Hippocampal formation (tissue), 2 donors: ENCODE measurements at regions not wholly inside any gene's neighbourhood (a gene's known extent, or its start where the extent isn't known, plus 50 kb on each side); places are given as distances from the start of the nearest gene placed in this dataset.

ENCODE experiments used
- DNase-seq, 2 donors: peaks; one replicate each; lab custom pipeline; 2025; lab: John Stamatoyannopoulos, UW

DNA sequence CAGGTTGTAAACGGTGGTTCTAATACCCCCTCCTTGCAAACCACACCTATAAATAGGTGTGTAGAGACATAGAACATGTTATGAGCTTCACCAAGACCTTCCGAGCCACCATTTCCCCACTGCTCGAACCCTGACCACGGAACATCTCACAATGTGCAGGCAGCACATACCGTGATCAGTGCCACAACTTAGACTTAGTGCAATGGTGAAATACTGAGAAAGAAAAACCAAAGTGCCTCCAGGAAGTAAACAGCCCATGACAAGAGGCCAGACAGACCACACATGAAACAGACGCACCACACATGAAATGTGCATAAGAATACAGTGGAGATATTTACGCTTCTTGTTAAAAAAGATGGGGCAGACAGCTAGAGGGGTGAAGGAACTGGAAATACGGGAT, 166.9 kb upstream of the CCND2 start:
- DNase-seq: no peak

DNA sequence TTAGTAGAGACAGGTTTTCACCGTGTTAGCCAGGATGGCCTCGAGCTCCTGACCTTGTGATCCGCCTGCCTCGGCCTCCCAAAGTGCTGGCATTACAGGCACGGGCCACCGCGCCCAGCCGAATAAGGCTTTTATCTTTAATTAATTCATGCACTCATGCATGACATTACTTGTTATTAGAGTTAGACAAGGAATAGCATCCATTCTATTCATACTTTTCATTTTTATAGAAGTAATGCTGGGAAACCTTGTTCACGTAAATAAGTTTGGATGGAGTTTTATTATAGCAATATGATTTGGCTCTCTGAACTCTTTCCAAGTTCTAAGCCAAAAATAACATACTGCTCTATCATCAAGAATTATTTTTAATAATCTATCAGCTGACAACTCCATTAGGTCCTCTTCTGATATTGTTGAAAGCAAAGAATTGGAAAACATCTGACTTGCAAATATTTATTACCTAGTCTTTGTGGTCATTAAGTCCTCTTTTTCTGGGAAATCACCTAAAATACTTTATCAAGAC, 168.8 kb upstream of the CCND2 start:
- DNase-seq: no peak

DNA sequence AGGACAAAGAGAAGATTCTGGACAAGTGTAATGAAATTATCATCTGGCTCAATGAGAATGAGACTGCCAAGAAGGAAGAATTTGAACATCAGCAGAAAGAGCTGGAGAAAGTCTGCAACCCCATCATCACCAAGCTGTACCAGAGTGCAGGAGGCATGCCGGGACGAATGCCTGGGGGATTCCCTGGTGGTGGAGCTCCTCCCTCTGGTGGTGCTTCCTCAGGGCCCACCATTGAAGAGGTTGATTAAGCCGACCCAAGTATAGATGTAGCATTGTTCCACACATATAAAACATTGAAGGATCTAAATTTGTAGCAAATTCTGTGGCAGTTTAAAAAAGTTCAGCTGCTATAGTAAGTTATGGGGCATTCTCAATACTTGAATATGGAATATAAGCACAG, 174.3 kb upstream of the CCND2 start:
- DNase-seq: no peak

DNA sequence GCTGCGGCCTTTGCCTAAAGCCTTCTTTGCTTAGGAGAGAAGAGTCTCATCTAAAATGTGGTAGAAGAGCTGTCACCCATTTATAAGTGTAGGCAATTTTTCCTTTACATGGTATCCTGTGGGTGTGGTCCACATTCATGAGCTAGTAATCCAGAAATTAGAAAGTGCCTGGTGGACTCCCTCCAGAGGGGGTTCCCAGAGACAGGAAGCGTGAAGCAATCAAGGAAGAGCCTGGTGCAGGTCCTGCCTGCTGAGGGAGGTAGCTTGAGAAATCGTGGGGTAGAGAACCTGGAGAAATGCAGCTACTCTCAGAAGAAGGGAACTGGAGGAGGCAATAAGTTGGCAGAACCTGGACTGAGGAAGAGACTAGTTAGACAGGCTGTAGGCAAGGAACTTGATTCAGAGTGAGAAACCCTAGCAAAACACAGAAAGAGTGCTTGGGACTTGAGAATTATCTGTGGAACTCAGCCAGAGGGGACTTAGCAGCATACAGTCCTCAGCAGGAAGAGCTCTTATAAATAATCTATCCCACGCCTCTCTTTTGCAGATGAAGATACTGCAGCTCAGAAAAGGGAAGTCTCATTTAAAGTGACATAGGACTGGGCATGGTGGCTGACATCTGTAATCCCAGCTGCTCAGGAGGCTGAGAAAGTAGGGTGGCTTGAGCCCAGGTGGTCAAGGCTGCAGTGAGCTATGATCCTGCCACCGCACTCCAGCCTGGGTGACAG, 182.4 kb upstream of the CCND2 start:
- no peak for DNase-seq

DNA sequence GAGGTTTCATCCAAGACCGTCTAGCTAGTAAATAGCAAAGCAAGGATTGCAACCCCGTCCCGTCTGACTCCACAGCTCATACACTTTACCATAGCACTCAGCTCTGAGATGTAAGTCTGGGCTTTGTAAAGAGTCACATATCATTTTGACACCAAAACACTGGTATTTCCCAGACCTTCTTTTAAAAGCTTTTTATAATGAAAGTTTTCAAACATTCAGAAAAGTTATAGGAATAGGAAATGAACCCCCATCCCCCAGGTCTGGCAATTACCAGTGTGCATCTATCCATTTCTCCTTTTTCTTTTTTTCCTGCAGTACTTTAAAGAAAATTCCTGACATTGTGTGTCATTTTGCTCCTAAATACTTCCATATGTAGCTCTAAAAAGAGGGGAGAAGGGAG, 183.6 kb upstream of the CCND2 start:
- DNase-seq: no peak

DNA sequence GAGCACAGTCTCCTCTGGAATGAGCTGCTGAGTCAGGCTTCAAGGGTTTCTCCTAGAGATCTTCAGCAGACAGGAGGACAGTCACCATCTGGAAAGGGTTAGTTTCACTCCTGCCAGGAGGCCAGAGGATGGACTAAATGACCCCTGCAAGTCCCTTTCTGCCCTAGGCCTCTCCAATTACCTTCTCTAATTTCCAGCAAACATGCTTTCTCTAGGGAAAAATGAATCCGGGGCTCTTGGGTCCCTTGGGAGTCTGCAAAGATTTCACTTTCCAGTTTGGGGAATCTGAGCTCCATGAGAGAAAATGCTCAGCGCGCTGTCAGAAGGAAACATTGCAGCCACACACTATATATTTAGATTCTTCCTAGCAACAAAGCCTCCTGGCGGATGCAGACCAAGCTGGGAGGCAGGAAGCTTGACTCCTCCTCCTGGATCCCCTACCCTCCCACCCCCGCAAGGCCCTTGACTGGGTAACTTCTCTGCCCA, 184.4 kb upstream of the CCND2 start:
- no peak for DNase-seq

DNA sequence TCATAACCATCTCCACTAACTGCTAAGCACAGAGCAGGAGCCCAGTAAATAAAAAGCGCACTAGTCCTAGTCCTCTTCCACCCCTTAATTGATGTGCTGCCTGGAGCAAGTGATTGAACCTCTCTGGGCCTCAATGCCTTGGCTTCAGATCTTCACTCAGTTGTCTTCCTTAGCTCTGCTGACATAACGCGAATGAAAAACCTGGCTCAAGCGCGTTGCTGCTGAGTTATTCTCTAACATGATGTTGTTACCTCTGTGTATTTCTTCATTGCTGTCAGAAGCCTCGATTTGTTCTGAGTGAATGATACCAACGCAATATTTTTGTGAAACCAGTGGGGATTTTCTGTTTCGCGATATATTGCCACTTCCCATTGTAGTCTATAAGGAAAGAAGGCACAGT, 185.1 kb upstream of the CCND2 start:
- no peak for DNase-seq

DNA sequence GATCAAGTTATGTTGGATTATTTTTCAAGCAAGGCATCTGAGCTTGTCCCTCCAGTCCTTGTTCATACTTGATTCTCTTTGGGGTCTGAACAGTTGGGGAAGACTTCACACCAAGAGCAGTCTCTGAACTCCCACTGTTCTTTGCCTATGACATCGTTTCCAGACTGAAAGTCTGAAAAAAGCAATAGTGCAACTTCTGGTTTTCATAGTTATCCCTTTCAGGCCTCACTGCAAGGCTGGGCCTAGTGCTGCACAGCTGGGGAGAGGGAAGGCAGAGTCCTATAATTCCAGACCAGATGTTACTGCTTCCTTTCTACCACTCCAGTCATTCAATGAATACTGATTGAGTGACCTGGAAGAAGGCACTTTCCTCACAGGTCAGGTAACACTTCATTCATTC, 187.1 kb upstream of the CCND2 start:
- DNase-seq: no peak

DNA sequence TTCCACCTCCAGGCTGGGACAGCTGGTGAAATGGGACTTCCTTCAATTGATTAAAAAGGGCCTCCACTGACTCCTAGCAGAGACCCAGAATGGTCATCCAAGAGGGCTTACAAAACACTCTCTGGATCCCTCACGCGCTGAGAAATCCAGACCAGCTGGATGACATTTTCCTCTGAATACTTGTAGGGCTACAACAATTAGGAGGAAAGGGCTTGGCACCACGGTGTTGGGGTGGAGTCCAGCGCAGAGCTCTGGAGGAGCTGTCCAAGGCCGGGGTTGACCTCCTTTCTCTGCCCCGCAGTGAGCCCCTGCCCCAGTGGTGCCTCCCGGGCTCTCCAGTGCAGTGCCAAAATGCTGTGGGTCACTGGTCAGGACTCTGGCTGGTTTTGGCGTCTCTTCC, 189.0 kb upstream of the CCND2 start:
- DNase-seq: no peak

DNA sequence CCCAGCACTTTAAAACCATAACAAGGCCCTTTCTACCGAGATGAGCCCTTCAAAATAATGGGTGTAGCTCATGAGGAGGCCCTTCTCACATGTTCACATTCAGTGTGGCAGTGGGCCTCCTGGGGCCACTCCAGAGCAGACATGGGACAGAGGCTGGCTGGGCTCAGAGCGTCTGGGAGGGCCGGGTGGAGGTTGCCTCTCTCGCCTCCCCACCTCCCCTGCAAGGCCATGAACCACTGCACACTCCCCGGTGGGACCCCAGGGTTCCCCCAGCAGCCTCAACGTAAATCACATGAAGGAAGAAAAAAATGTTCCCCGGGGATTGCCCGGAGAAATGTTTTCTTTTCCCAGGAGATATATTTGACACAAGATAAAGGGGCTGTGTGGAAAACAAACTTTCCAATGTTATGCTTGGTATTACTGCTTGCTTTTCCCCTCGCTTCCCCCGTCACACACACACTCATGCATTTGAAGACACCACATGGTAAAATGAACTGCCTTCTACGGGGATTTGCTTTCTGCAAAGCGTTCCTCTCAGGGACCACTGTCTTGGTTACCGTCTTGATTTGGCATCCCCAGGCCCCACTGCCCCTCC, 190.7 kb upstream of the CCND2 start:
- no peak for DNase-seq

DNA sequence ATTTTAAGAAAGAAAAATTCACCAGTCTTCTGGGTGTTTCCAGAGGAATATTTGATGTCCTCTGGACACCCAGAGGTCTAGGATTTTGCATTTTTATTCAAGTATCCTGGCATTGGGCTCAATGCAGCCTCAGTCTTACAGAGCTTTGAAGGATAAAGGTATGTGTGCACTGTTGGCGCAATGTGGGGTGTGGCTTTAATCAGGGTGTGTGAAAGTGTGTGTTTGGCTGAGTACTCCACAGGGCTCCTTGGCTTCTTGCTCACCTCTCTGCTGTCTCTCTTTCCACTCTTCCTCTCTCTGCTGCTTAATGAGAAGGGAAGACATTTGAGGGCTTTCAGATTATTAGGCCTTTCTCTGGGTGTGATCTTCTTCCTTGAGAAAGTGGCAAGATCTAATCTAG, 193.3 kb upstream of the CCND2 start:
- DNase-seq: no peak

DNA sequence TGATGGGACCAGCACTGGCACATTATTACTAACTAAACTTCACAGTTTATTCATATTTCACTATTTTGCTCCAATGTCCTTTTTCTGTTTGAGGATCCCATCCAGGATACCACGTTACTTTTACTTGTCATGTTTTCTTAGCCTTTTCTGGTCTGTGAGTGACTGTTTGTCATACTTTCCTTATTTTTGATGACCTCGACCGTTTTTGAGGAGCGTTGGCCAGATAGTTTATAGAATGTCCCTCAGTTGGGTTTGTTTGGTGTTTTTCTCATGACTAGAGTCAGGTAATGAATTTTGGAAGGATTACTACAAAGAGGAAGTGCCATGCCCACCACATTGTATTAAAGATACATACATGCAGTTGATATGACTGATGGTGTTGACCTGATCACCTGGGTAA, 199.4 kb upstream of the CCND2 start:
- no peak for DNase-seq

DNA sequence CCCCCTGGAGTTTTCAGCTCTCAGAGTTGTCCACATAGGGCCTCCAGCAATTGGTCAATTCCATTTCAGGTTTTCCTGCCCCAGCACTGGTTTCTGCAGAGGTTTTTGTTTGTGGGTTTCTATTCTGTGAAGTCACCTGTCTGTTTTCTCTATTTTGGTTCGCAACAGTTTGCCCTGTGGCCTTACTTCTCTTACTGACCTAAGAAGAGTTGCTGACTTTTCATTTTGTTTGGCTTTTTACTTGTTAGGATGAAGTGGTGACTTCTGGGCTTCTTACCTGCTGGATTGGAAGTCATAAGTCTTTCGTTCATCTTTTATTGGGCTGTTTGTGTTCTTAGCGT, 196.4 kb upstream of the PARP11 start:
- DNase-seq: no peak

DNA sequence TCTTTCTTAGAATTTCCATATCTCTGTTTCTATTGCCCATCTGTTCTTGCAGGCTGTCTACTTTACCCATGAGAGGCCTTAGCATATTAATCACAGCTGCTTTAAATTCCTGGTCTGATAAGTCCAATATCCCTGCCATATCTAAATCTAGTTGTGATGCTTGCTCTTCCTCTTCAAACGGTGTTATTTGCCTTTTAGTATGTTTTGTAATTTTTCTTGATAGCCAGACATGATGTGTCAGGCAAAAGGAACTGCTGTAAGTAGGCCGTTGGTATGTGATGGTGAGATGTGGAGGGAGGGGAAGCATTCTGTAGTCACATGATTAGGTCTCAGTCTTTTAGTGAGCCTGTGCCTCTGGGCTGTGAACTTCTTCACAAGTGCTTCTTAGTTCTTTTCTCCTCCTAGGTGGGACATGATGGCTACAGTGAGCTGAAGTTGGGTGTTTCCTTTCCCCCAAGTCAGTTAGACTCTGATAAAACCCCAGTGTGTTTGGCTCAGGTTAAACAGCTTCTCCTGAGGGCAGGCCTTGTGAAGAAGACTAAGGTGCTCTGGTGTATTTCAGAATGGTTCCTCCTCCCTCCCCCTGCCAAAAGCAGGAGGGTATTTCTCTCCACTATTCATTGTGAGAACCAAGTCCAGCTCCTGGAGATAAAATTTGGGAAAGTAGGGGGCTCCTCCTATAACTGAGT, 195.9 kb upstream of the PARP11 start:
- no peak for DNase-seq

DNA sequence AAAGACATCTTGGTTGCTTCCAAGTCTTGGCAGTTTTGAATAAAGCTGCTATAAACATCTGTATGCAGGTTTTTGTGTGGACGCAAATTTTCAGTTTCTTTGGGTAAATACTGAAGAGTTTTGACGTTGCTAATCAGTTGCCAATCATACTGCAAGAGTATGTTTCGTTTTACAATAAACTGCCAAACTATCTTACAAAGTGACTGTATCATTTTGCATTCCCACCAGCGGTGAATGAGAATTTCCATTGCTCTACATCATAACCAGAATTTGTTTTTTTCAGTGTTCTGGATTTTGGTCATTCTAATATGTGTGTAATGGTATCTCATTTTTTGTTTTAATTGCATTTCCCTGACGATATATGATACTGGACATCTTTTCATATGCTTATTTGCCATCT, 190.8 kb upstream of the PARP11 start:
- no peak for DNase-seq

DNA sequence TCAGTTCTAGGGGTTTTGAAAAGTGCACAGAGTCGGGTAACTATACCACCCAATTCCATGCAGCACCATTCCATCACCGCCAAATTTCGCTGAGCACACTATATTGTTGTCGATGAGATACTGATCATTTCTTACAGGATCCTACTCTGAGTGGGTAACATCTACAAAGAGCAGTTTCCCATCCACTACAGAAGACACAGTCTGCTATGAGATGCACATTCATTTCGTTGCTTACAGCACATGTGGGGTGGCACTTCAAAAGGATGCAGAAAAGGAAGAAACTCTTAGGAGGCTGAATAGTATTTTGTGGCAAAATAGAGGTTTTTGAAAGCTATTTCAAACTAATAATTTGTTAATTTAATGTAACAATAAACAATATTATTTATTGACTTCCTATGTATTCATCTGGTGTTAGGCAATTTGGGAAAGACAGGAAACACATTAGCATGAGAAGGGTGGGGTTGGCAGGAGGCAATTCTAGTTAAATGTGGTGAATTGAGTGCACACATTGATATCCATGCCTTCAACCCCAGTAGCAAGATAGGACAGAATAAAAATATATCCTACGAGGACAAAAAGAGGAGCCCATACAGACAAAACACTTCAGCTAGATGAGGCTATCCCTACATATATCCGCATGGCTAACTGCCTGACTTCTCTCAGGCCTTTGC, 186.8 kb upstream of the PARP11 start:
- DNase-seq: no peak

DNA sequence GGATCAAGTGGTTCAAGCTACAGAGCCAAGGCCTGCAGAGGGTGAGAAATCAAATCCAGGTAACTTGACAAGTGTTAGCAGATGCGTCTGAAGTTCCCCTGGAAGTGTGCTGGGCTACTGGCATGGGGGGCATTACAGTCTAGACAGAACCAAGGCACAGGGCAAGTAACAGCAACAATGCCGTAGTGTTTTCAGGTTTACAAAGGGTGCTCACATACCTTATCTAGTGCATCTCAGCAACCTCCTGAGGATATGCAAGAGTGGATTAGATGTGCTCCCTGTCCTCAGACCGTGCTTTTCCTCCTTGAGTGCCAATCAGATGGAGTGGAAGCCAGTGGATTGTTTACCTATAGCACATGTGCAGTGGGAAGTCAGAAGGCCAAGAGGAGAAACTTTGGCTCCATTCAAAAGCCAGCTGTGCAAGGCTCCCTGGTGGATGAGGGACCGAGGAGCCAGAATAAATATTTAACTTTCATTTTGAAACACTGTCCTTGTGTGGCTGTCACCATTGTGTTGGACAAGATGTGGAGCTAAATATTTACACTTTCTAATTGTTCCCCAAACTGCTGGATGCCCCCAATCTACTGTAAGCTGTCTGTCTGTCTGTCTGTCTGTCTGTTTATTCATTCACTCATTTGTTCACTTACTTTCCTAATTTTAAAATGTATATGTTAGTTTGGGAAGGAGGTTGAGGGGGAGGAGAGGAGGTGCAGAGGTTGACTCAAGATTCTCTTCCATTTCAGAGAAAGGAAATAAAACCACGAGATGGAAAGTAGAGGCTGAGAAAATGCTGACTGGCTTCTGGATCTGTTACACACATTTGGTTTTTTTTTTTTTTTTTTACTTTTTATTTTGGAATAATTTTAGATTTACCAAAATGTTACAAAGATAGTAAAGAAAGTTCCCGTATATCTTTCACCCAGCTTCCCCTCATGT, 184.0 kb upstream of the PARP11 start:
- DNase-seq: no peak

DNA sequence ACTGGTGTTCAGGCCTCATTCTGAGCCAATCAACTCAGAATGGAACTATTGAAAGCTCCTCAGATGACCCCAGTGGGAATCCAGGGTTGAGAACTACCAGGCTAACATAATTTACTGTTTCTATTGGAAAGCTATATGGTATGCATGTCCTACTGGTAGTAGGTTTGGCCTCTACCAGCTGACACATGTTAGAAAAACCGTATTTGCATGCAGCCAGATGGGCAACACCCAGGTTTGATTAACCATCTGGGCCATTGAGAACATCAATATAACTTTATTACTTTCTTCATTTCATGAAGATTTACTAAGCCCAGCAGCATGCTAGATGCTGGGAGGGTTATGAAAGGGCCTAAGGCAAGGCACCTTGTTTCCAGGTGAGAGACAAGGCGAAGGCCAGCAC, 181.4 kb upstream of the PARP11 start:
- DNase-seq: no peak

DNA sequence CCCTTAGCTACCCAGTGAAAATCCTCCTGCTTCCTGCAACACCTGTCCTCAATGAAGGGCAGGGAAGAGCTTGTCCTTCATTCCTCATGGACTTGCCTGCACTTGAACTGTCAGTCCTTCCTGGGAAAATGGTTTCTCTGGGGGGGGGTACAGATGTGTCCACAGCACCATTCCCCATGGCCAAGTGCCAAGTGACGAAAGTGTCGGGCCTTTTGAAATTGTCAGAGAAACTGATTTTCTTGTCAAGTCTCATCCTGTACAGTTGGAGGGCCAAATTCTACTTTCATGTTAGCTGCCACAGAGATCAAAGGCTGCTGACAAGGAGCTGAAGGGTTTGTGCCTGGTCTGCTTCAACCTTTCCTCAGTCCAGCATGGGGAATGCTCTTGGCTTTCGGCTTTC, 179.5 kb upstream of the PARP11 start:
- no peak for DNase-seq

DNA sequence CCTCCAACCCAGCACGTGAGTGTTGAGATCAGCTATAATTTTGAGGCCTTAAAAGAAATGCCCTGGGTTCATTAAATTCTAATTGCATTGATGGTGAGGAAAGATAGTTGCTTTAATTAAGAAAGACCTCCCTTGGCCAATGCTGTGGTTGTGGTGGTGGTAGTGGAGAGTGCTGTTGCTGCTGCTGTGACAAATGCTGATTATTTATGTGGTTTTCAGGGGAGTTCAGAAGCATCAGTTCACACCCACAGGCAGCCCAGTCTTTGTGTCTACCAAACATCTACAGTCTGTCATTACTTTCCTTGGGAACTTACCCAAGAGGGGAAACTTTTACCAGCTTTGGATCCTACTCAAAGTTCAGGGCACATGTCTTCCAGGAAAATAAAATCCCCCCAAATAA, 178.4 kb upstream of the PARP11 start:
- DNase-seq: no peak

DNA sequence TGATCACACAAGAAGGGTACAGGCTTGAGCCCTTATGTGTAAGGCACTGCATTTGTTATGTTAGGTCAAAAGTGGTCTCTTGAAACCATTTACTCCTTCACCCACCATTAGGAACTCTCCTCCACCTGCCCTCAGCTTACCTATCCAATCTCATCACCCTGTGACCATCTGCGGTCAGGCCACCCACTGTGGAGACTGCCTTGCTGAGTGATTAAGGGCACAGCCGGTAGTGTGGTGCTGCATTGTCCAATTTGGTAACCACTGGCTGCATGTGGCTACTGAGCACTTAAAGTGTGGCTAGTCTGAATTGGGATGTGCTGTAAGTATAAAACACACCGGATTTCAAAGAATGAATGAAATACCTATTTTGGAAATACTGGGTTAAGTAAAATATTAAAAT, 177.1 kb upstream of the PARP11 start:
- no peak for DNase-seq
